ENCODE measurements at regions not wholly inside any gene's neighbourhood (a gene's known extent, or its start where the extent isn't known, plus 50 kb on each side); places are given as distances from the start of the nearest gene placed in this dataset.

- no peak for DNase-seq
These were observed 72.4 kb upstream of the NXT1 start for GRCh38 chr20:23278172-23278571.

GRCh38 chr20:23277316-23277715 lies 73.3 kb upstream of the NXT1 start:
- no peak for DNase-seq

GRCh38 chr20:23273776-23274175 lies 76.8 kb upstream of the NXT1 start:
- DNase-seq, result no peak

- no peak for DNase-seq
These were observed 78.2 kb upstream of the NXT1 start for GRCh38 chr20:23272176-23273029.

- no peak for DNase-seq
These were observed 80.1 kb upstream of the NXT1 start for GRCh38 chr20:23270382-23270911.

- no peak for DNase-seq
These were observed 80.6 kb upstream of the NXT1 start for GRCh38 chr20:23269954-23270353.

GRCh38 chr20:23268792-23269354 lies 81.7 kb upstream of the NXT1 start:
- DNase-seq, result no peak

GRCh38 chr20:23267909-23268308 lies 82.7 kb upstream of the NXT1 start:
- no peak for DNase-seq

GRCh38 chr20:23266530-23267398 lies 83.8 kb upstream of the NXT1 start:
- DNase-seq, result no peak

- DNase-seq, result no peak
These were observed 85.4 kb upstream of the NXT1 start for GRCh38 chr20:23265226-23265625.

GRCh38 chr20:23264545-23264944 lies 86.0 kb upstream of the NXT1 start:
- no peak for DNase-seq

- DNase-seq, result no peak
These were observed 90.3 kb upstream of the NXT1 start for GRCh38 chr20:23260181-23260840.

- no peak for DNase-seq
These were observed 91.9 kb upstream of the NXT1 start for GRCh38 chr20:23258747-23259121.

GRCh38 chr20:23257848-23258746 lies 92.5 kb upstream of the NXT1 start:
- no peak for DNase-seq

GRCh38 chr20:23257106-23257761 lies 93.4 kb upstream of the NXT1 start:
- no peak for DNase-seq

GRCh38 chr20:23255716-23256385 lies 94.7 kb upstream of the NXT1 start:
- no peak for DNase-seq

GRCh38 chr20:23255106-23255505 lies 95.5 kb upstream of the NXT1 start:
- no peak for DNase-seq

GRCh38 chr20:23254505-23254904 lies 96.1 kb upstream of the NXT1 start:
- no peak for DNase-seq

- no peak for DNase-seq
These were observed 96.6 kb upstream of the NXT1 start for GRCh38 chr20:23254034-23254433.

- no peak for DNase-seq
These were observed 97.1 kb upstream of the NXT1 start for GRCh38 chr20:23253524-23253923.

GRCh38 chr20:23251779-23252178 lies 98.8 kb upstream of the NXT1 start:
- DNase-seq, result no peak
